DND-41 (cell line): ENCODE measurements at regions not wholly inside any gene's neighbourhood (a gene's known extent, or its start where the extent isn't known, plus 50 kb on each side); places are given as distances from the start of the nearest gene placed in this dataset.

ENCODE experiments used
- ATAC-seq: fragments of 200-7000 bp; cut with Tn5 transposase; 3 replicates; pipeline ENCODE4 v1.9.1; 2021; ENCODE audit warnings: low read depth; ENCODE audit not compliant: insufficient read depth
- DNase-seq: peaks from one replicate; pipeline ENCODE4 v3.0.0-alpha.2; 2020
- H2AFZ ChIP-seq: 2 replicates; pipeline ENCODE4 v1.6.0; 2012; ENCODE audit warnings: low read depth, low read length
- H3K27ac ChIP-seq: 2 replicates; pipeline ENCODE4 v1.5.1; 2012; ENCODE audit warnings: low read length, inconsistent platforms
- H3K27me3 ChIP-seq: fragments of 200-600 bp; sonication (generic); 2 replicates; pipeline ENCODE4 v1.6.0; 2012; ENCODE audit warnings: low read length, mild to moderate bottlenecking, inconsistent platforms; ENCODE audit not compliant: insufficient read depth, poor library complexity
- H3K36me3 ChIP-seq: 2 replicates; pipeline ENCODE4 v1.5.1; 2012; ENCODE audit warnings: low read length, inconsistent platforms; ENCODE audit not compliant: insufficient read depth
- H3K4me1 ChIP-seq: 2 replicates; pipeline ENCODE4 v1.5.1; 2012; ENCODE audit warnings: mild to moderate bottlenecking, low read length; ENCODE audit not compliant: insufficient read depth
- H3K4me2 ChIP-seq: 2 replicates; pipeline ENCODE4 v1.6.0; 2012; ENCODE audit warnings: mild to moderate bottlenecking, moderate library complexity, low read length, inconsistent platforms; ENCODE audit not compliant: insufficient read depth
- H3K4me3 ChIP-seq, 2 experiments: fragments of 200-600 bp in 1 of 2; shearing (Covaris generic) in 1 of 2; 2 replicates each; pipeline ENCODE4 v1.5.1; 2012 to 2016; ENCODE audit warnings: inconsistent platforms in 2 of 2, low read length in 2 of 2, mild to moderate bottlenecking in 2 of 2, low read depth in 1 of 2, moderate library complexity in 1 of 2
- H3K79me2 ChIP-seq: 2 replicates; pipeline ENCODE4 v1.6.0; 2012; ENCODE audit warnings: low read length, inconsistent platforms; ENCODE audit not compliant: insufficient read depth
- H3K9ac ChIP-seq: 2 replicates; pipeline ENCODE4 v1.6.0; 2012; ENCODE audit warnings: low read depth, mild to moderate bottlenecking, inconsistent platforms, low read length, moderate library complexity
- H3K9me3 ChIP-seq: 2 replicates; pipeline ENCODE4 v1.5.1; 2012; ENCODE audit warnings: low read length, moderate library complexity, mild to moderate bottlenecking, inconsistent platforms; ENCODE audit not compliant: insufficient read depth, severe bottlenecking
- H4K20me1 ChIP-seq: 2 replicates; pipeline ENCODE4 v1.6.0; 2012; ENCODE audit warnings: low read length; ENCODE audit not compliant: insufficient read depth
- CTCF ChIP-seq: IDR thresholded peaks from 2 replicates; pipeline ENCODE4 v1.5.1; 2012; ENCODE audit warnings: borderline replicate concordance, low read length, moderate library complexity, mild to moderate bottlenecking; ENCODE audit not compliant: poor library complexity, severe bottlenecking; ENCODE audit errors: extremely low read depth
- EZH2 ChIP-seq: IDR thresholded peaks from 3 replicates; pipeline ENCODE4 v1.6.1; 2012; ENCODE audit warnings: borderline replicate concordance, low read depth, mild to moderate bottlenecking, moderate library complexity, low read length, inconsistent platforms; ENCODE audit not compliant: severe bottlenecking

GRCh38 chr10:76711222-76711997 is 926.2 kb downstream of the KCNMA1 start:
- ATAC-seq (no peak), DNase-seq (no peak)
- TF ChIP-seq EZH2, result no peak
- TF ChIP-seq CTCF, result no peak
- no peak overlapping the region for H3K9ac ChIP-seq
- no peaks in the 10 kb centered on the region for H4K20me1 ChIP-seq
- no peak overlapping the region for H3K4me2 ChIP-seq
- no peaks in the 10 kb centered on the region for H3K36me3 ChIP-seq
- no peak overlapping the region for H3K4me3 ChIP-seq
- no peak overlapping the region for H2AFZ ChIP-seq
- H3K79me2 ChIP-seq, result no peaks in the 10 kb centered on the region
- no peaks in the 10 kb centered on the region for H3K4me1 ChIP-seq
- H3K27me3 ChIP-seq, result no peaks in the 10 kb centered on the region
- H3K9me3 ChIP-seq, result no peaks in the 10 kb centered on the region
- H3K27ac ChIP-seq, result no peak overlapping the region

GRCh38 chr10:76700241-76700640 is 937.4 kb downstream of the KCNMA1 start:
- H3K36me3 ChIP-seq, result no peaks in the 10 kb centered on the region
- H3K4me3 ChIP-seq, result no peak overlapping the region
- DNase-seq (no peak), ATAC-seq (no peak)
- no peaks in the 10 kb centered on the region for H3K9me3 ChIP-seq
- no peak overlapping the region for H3K27ac ChIP-seq
- H3K4me1 ChIP-seq, result no peaks in the 10 kb centered on the region
- TF ChIP-seq CTCF, result no peak
- TF ChIP-seq EZH2, result no peak
- H3K9ac ChIP-seq, result no peak overlapping the region
- no peak overlapping the region for H2AFZ ChIP-seq
- H3K4me2 ChIP-seq, result no peak overlapping the region
- H4K20me1 ChIP-seq, result no peaks in the 10 kb centered on the region
- no peaks in the 10 kb centered on the region for H3K79me2 ChIP-seq
- H3K27me3 ChIP-seq, result no peaks in the 10 kb centered on the region

GRCh38 chr10:76697923-76698322 is 939.7 kb downstream of the KCNMA1 start:
- DNase-seq (no peak), ATAC-seq (no peak)
- H3K4me1 ChIP-seq, result no peaks in the 10 kb centered on the region
- no peak for TF ChIP-seq EZH2
- no peak for TF ChIP-seq CTCF
- no peak overlapping the region for H3K4me2 ChIP-seq
- H3K79me2 ChIP-seq, result no peaks in the 10 kb centered on the region
- no peaks in the 10 kb centered on the region for H4K20me1 ChIP-seq
- H3K4me3 ChIP-seq, result no peak overlapping the region
- no peak overlapping the region for H3K27ac ChIP-seq
- H3K36me3 ChIP-seq, result no peaks in the 10 kb centered on the region
- no peaks in the 10 kb centered on the region for H3K27me3 ChIP-seq
- no peak overlapping the region for H2AFZ ChIP-seq
- no peaks in the 10 kb centered on the region for H3K9me3 ChIP-seq
- H3K9ac ChIP-seq, result no peak overlapping the region

GRCh38 chr10:76695069-76695468 is 942.5 kb downstream of the KCNMA1 start:
- H3K4me3 ChIP-seq, result no peak overlapping the region
- no peaks in the 10 kb centered on the region for H3K4me1 ChIP-seq
- H3K27me3 ChIP-seq, result no peaks in the 10 kb centered on the region
- no peaks in the 10 kb centered on the region for H3K36me3 ChIP-seq
- no peak overlapping the region for H3K4me2 ChIP-seq
- no peaks in the 10 kb centered on the region for H3K9me3 ChIP-seq
- no peak overlapping the region for H3K27ac ChIP-seq
- TF ChIP-seq EZH2 (no peak), CTCF (no peak)
- H3K79me2 ChIP-seq, result no peaks in the 10 kb centered on the region
- ATAC-seq, result no peak
- no peak overlapping the region for H3K9ac ChIP-seq
- no peaks in the 10 kb centered on the region for H4K20me1 ChIP-seq
- no peak overlapping the region for H2AFZ ChIP-seq
- no peak for DNase-seq
